Activated T-helper 9 cell treated with anti-CD3 and anti-CD28 coated beads, Interleukin-2, amount 50 U/mL, for 16 hours (primary cell): ENCODE measurements at regions not wholly inside any gene's neighbourhood (a gene's known extent, or its start where the extent isn't known, plus 50 kb on each side); places are given as distances from the start of the nearest gene placed in this dataset.
"Not testable (repeated sequence)": the region's sequence is repeated elsewhere in the genome, so short reads cannot be mapped to it uniquely, and the experiment has no call there.

Experiments used
- DNase-seq: peaks from one replicate; pipeline ENCODE4 v3.0.0-alpha.2; 2020; ENCODE audit warnings: low read depth

DNA sequence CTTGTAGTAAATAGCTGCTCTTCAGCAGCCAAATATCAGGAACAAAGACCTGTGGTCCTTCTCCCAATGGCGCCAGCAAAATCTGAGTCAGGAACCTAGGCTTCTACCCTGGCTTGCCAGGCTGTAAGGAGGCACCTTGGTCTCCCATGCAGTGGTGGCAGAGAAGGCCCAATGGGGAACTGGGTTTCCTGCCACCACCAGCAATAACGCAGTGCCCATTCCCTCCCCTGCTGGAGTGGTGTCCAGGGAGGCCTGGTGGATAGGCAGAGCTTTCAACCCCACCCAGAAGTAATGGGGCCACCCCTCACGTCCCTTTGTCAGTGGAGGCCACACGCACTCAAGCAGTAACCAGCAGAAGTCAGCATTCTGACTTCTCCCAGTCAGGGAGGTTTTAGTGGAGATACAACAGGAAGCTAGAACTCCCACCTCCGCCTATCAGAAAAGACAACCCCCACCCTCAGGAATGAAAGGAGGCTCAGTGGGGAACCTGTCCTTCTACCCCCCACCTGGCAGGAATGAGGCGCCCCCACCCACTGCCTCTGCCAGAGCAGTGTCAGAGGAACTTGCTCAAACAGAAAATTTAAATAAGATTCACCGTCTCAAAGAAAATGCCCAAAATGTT lies 132.4 kb downstream of the COPS8 start:
- no peak for DNase-seq

DNA sequence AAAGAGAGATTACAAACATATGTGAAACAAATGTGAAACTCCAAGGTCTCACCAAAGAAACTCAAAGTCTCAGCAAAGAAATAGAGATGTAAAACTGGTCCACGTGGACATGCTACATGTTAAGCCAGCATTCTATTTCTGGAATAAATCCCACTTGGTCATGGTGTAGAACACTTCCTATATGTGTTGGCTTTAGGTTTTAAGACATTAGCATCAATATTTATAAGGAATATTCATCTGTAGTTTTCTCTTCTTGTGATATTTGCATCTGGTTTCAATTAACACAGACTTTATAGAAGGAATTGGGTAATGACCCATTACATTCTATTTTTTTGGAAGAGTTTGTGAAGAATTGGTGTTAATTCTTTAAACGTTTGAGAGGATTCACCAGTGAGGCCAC lies 133.1 kb downstream of the COPS8 start:
- no peak for DNase-seq

DNA sequence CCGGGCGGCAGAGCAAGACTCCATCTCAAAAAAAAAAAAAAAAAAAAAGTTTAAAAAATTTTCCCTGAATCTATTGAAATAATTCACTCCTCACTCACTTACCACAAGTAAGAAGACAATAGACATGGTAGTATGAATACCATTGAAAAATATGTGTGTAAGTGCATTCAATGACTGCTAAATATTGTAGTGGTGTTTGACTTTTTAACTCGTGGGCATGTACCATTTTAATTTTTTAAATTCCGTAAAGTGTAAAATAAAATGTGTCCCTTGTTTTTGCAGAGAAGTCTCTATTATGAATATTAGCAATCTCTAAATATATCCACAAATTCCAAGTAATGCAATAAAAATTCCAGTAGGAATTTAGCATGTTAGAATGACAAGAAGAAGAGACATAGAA lies 134.1 kb downstream of the COPS8 start:
- DNase-seq = no peak

DNA sequence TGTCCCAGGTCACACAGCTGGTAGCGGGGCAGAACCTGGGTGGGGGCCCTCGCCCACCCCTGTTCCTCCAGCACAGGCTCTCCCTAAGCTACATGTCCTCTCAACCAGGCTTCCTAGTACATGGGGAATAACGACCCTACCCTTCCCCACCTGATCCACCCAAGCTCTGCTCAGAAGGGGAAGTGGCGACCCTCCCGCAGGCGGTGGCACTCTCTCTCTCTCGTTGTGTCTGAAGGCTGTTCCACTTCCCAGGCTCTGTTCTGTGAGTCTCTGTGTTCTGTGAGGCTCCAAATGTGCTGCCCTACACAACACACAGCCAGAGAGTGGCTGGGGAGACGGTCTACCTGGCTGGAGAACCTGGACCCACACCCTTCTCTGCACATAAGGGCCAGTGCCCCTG lies 135.8 kb downstream of the COPS8 start:
- DNase-seq = no peak

DNA sequence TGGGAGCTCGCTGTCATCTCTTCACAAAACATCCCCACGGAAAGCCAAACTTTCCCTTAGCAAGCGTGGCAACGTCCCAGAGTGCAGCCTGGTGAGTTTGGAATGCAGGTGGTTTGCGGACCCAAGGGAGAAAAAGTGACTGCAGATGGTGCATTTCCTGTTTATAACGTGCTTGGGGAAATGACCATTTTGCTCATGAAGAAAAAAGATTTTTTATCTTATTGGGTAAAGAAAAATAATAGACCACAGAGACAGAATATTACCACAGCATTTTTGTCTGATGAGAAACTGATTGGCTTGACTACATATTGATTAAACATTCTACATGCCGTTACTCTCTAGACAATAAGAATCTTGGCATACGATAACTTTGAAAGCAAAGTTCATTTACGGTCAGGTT lies 136.5 kb downstream of the COPS8 start:
- DNase-seq = no peak

DNA sequence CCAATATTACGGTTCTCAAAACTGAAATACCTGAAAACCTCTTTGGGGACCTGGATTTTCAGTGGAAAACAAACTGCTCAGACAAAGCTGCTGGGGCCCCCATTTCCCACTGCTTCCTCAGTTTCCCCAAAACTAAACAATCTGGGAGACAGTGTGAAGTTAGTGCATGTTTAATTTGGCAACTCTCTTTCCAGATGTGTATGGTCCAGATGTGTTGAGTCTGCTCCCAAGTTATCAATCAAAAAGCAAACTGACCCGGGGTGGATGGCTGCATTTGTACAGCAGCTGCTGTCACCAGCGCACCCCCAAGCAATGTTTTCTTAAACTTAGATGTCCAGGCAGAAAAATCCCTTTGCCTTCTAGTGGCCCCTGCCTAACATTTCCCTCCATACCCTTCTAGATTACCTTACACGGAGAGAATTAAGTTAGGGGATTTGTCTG lies 136.9 kb downstream of the COPS8 start:
- no peak for DNase-seq

DNA sequence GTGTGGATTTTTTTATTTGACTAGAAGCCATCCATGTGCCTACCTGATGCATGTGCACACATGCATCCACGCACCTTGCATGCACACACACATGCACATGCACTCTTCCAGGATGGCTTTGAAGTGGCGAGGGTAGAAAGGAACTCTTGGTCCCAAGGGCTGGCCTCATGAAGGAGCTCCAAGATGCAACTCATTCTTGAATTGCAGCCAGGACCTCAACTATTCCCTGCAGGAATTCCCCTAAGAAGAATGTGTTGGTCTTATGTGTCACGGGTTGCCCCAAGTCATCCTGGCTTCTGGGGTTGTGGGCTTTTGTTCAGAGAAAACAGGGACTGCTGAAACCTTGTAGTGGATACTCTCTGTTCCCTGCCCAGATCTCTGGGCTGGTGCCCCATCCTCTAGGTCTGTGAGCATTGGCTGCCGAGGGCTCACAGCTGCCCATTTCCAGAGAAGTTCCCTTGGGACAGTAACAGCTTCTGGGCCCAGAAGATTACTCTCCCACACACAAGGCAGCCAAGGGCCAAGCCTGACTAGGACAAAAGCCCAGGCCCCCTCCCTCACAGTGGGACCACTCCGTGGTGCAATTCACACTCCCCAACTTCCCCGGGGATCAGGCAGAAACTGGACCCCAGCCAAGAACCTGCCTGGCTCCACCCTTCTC lies 137.6 kb downstream of the COPS8 start:
- DNase-seq = no peak

DNA sequence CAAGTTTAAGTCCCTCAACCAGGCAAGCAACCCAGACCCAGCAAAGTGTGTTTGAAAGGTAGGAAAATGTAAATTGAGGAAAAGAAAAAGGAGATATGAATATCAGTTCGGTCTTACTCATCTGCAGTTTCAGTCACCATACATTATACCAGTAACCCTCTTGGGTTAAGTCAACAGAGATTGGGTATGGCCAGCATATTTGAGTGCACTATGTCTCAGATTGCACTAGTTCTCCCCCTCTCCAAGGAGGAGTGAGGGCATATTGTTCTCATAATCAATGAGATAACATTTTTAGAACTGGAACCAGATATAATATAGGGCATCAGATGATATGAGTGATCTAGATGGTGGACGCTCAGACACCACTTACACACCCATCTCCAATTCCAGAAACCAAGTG lies 141.5 kb downstream of the COPS8 start:
- no peak for DNase-seq

DNA sequence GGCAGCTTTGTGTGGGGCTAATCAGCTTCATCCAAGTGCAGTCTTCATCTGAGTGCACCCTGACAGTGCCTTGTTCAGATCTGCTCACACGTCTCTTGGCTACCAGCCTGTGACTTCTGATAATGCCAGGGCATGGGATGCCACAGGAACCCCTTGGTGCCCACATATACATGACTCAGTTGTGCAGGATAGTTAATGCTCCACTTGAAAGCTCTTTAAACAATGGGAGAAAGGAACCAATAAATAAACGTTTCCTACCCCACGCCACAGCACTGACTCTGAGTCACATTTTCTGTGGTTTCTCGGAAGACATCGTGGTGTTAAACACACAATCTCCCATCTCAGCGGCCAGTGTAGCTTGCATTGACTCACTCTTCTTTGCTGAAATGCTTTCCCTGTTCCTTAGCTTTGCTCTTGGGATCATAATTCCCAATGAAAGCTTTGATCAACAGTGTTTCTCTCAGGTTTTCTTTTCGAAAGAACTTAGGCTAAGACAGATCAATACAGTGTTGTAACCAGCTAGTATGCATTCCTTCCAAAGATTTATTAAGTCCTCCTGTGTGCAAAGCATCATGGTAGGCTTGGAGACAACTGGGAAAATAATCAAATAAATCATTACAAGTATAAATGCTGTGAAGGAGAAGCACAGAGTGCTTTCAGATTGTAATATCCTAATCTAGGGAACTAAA lies 142.0 kb downstream of the COPS8 start:
- DNase-seq = no peak

DNA sequence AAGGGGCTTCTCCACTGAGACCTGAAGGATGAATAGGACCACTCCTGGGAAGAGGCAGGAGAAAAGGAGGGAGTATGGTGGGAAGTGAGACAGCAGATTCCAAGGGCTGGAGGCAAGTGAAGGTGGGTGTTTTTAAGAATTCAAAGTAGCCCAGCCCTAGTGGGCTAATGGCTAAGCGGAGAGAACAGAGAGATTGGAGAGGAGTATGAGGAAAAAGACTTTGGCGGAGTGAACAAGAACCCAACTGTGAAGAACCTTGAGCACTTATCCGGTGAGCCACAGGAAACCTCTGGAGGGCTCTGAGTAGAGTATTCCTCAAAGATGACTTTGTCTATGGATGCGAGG lies 142.6 kb downstream of the COPS8 start:
- DNase-seq = no peak

DNA sequence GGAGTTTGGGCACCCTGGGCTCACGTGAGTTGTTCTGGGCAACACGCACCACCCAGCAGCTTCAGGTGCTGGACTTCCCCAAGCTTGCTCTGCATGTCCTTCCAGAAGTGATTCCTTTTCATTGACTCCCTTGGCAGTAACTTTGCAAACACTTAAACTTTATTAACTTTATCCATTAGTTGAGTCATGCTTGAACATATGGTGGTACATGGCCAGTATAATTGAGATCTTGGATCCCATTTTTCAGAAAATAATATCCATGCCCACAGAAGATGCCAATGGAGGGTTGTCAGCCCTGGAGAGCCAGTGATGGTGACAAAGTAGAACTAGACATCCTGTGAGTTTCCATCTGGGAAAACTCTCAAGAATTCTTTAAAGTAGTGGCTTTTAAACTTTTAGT lies 144.2 kb downstream of the COPS8 start:
- no peak for DNase-seq

DNA sequence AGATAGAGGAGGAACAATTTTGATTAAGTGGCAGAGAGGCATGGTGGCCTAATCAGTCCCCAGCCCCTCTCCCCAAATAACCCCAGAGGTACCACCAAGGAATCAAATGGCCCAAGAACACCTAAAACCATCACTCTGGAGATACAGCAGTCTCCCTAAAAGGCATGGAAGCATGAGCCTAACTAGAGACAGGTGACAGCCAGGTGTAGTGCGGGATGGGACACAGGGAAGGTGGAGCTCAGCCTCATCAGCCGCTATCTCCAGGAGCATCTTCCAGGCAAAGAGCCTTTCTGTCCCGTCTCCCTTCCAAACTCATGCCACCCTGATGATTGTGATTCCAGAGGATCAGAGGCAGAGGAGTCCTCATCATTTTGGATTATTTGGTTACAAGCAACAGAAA lies 144.7 kb downstream of the COPS8 start:
- DNase-seq = no peak

DNA sequence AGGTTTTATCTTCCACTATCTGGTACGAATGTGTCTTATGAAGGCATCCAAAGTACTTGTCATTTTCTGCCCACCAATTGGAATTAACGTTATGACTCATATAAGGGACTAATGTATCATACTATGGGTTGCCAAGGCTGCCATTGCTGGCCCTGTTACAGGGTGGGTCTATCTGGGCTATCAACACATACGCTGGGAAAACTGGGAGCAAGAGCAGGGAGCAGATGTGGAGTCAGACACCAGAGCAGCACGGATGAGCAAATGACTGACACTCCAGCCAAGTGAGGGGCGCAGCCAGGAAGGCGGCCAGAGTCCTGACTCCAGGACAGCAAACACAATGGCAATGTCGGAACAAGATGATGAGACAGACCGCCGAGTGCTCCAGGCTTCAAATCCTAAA lies 145.9 kb downstream of the COPS8 start:
- no peak for DNase-seq

DNA sequence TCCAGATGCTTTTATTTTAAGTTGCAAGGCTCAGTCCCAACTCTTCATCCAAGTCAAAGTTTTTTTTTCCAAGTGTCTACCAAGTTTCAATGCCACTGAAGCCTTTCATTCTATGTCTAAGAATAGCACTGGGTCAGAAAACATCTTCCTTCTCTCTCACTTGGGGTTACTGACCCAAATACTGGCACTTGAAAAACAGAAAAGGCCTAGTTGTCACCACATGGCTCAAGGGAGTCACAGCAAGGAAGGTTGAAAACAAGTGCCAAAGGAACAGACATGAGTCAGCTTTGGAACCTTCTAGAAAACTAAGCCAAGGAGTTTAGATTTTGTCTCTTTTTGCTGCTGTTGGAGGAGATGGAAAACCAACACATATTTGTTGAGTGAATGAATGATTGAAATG lies 146.5 kb downstream of the COPS8 start:
- no peak for DNase-seq

DNA sequence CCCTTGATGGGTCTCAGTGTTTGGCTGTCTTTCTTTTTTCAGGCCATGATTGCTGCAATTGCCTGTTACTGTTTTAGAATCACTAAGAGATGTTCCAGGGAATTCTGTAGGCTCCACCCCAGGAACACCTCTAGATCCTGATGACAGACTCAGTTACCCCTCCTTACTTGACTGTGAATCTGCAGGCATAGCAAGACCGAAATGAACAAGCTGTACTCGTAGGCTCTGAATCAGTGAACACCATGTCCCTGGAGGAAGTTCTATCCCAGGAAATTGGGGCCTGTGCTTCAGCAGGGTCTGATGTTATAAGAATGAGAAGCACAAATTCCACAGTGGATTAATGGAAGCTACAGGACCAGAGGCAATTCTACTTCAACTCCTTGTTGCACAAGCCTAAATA lies 148.6 kb downstream of the COPS8 start:
- no peak for DNase-seq

DNA sequence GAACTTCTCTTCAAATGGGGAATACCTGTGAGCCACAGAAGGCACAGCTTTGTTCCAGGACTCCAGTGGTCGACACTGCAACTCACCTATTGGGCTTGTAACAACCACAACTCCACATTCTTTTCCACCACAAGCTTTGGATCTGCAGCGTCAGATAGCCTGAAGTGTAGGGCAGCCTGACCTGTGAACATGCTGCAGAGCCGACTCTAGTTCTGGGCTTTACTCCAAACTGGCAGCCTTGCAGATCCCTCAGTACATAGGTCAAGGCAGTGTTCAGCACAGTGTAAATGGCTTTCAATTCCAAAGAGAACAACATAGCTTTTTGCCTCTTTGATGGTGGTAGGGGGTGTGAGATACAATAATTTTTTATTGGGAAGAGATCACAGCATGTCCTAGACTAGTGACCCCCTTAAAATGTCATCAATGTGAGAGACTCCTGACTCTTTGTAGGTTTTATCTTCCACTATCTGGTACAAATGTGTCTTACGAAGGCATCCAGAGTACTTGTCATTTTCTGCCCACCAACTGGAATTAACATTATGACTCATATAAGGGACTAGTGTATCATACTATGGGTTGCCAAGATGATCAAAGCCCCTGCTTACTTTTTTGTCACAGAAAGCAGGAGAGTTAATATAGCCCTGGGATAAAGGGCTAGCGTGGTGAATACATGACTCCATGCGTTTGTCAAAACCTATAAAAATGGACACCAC lies 149.8 kb downstream of the COPS8 start:
- DNase-seq = no peak

DNA sequence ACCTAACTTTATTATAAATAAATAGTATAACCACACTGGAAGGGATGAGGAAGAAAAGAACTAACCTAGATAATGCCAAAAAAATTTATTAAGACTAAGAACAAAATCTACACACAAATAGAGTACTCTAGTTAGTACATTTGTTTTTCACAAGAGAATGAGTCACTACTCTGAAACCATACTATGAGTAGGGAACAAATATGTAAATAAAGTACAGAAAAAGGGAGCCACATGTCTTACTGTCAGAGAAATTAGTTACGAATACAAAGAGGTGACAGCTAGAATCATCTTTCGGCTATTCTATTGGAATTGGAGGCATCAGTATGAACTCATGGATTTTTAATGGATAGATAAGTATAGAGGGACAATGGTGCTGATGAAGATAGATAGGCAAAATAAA lies 150.5 kb downstream of the COPS8 start:
- no peak for DNase-seq

DNA sequence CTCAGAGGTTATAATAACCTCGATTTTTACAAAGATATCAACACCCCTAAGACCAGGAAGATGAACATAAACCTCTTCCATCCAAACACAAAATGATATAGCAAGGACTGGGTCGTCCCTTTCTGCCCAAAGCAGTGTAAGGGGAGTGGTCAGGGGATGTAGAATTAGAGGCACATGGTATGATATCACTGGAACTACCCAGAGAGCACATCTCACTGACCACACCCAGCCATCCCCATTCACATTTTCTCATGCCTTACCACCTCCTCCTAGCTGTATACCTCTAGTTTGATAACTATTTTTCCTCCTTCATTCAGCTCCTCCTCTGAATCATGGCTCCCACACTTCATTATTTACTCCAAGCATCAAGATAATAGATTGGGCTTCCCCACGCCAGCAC lies 152.6 kb downstream of the COPS8 start:
- no peak for DNase-seq

DNA sequence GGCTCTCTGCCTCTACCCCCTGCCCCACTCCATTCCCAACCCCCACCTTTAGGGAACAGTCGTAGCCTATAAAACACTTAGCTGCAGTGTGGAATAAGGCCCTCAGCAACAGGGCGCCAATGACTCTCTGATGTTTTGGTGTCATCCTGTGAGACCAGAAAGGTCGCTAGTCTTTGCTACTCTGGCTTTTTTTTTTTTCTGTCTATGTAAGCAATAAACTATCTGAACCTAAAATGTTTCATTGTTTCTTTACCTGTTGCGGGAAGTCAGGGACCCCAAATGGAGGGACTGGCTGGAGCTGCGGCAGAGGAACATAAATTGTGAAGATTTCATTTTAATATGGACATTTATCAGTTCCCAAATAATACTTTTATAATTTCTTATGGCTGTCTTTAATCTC lies 154.6 kb downstream of the COPS8 start:
- DNase-seq = no peak

DNA sequence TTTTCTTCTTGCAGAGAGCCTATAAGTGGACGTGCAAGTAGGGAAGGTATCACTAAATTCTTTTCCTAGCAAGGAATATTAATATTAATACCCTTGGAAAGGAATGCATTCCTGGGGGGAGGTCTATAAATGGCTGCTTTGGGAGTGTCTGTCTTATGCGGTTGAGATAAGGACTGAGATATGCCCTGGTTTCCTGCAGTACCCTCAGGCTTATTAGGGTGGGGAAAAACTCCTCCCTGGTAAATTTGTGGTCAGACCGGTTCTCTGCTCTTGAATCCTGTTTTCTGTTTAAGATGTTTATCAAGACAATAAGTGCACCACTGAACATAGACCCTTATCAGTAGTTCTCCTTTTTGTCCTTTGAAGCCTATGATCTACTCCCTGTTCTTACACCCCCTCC lies 155.2 kb downstream of the COPS8 start:
- DNase-seq = not testable (repeated sequence)

DNA sequence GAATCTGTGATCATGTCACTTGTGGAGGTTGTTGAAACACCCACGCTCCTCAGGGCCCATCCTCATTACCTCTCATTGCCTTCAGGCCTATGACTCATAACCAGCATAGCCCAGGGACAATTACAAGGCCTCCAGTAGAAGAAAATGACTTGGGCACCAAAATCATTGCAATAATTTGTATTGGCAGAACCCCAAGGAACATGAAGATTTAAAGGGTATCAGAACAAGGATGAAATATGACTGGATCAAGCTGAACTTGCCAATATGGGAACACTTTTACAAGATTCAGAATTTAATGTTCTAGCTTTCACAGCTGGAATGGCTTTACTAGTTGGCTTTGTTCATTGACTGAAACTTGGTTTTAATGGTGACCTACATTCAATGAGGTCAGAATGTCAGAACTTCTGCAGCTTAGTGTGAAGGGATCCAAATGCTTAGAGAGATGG lies 156.4 kb downstream of the COPS8 start:
- DNase-seq = no peak

DNA sequence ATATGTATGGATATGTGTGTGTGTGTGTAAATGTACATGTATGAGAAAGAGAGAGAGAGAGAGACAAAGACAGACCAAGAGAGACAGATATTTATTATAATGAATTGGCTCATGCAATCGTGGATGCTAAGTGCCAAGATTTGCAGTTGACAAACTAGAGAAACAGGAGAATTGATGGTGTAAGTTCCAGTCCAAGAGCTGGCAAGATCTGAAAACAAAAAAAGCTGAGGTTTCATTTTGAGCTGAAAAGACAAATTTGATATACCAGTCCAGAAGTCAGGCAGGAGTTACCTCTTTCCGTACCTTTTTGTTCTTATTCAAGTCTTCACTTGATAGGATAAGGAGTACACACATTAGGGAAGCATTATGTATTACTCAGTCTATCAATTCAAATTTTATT lies 157.8 kb downstream of the COPS8 start:
- no peak for DNase-seq

DNA sequence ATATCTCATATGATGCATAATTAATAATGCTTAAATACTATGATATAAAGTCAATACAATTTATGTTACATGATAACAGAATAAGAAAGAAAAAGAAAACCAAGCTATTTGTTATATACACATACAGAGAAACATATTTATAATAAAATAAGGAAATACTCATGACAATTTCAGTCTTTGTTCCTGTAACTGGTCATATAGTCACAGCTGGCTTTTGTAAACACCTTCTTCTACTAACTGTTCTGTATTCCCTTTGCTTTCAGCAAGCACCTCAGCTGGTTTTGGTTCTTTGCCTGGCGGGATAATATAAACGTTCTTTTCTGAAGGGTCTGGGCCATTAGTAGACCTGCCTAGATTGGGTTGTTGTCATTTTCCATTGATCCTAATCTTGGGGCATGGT lies 158.5 kb downstream of the COPS8 start:
- no peak for DNase-seq
